ENCODE measurements at regions not wholly inside any gene's neighbourhood (a gene's known extent, or its start where the extent isn't known, plus 50 kb on each side); places are given as distances from the start of the nearest gene placed in this dataset.

GRCh38 chr20:39376788-39377187 is 414.6 kb downstream of the DHX35 start:
- H3K4me3 ChIP-seq (ENCODE audit: low read depth, low read length) = no peak overlapping the region
- no peak for TF ChIP-seq CTCF (conservative IDR thresholded peaks at IDR 0.05; ENCODE audit: low read depth, low read length)
- no peak for DNase-seq (ENCODE audit: low read depth)

- DNase-seq (ENCODE audit: low read depth) = no peak
- H3K4me3 ChIP-seq (ENCODE audit: low read depth, low read length) = no peak overlapping the region
- TF ChIP-seq CTCF (conservative IDR thresholded peaks at IDR 0.05; ENCODE audit: low read depth, low read length) = no peak
Observed at GRCh38 chr20:39364320-39364719, 402.2 kb downstream of the DHX35 start.

GRCh38 chr20:39359981-39360620 is 398.0 kb downstream of the DHX35 start:
- no peak overlapping the region for H3K4me3 ChIP-seq (ENCODE audit: low read depth, low read length)
- no peak for DNase-seq (ENCODE audit: low read depth)
- TF ChIP-seq CTCF (conservative IDR thresholded peaks at IDR 0.05; ENCODE audit: low read depth, low read length) = no peak

DNA sequence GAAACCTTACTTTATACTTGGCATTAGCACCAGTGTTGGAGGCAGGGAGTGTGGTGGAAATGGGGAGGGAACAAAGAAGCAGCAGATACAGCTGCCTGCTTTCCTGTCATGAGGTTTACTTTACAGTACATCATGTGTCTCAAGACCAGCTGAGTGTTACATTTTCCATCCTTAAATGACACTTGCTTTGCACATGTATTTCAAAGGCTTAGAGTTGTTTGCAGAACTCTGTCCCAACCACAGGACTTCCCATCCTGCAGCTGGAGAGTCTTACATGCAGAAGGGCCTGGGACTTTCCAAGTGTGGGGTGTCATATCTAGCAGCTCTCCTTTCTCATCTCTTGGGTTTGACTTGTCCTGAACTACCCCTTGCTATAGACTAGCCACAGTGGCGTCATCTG is 395.9 kb downstream of the DHX35 start:
- H3K4me3 ChIP-seq (ENCODE audit: low read depth, low read length) = no peak overlapping the region
- TF ChIP-seq CTCF (conservative IDR thresholded peaks at IDR 0.05; ENCODE audit: low read depth, low read length) = no peak

DNA sequence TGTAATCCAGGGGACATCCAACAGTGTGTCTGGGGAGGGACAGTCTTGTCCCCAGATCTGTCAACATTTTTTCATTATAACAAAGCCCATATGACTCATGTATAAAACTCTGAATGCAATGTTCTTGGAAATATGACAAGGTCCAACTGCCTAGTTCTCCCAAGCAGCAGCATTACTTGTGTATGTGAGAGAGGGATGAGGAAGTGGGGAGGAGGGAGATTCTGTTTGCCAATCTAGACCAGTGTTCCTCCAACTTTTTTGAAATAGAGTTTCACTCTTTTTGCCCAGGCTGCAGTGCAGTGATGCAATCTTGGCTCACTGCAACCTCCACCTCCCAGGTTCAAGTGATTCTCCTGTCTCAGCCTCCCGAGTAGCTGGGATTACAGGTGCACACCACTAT is 394.8 kb downstream of the DHX35 start:
- TF ChIP-seq CTCF (conservative IDR thresholded peaks at IDR 0.05; ENCODE audit: low read depth, low read length) = no peak
- H3K4me3 ChIP-seq (ENCODE audit: low read depth, low read length) = no peak overlapping the region
- DNase-seq (ENCODE audit: low read depth) = no peak

More for the DNA sequence above, 395.9 kb downstream of the DHX35 start:
- no peak for DNase-seq (ENCODE audit: low read depth)

DNA sequence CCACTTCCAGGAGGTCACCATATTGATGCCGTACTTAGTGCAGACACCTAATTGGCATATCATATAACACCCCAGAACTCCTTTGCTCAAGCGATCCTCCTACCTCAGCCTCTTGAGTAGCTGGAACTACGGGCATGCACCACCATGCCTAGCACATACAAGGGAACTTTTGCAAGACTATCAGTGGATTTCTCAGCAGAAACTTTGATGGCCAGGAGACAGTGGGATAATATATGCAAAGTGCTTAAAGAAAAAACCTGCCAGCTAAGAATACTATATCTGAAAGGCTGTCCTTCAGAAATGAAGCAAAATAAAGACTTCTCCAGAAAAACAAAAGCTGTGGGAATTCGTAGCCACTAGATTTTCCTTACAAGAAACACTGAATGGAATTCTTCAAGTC is 387.1 kb downstream of the DHX35 start:
- no peak for TF ChIP-seq CTCF (conservative IDR thresholded peaks at IDR 0.05; ENCODE audit: low read depth, low read length)
- H3K4me3 ChIP-seq (ENCODE audit: low read depth, low read length) = no peak overlapping the region
- no peak for DNase-seq (ENCODE audit: low read depth)

- DNase-seq (ENCODE audit: low read depth) = no peak
- H3K4me3 ChIP-seq (ENCODE audit: low read depth, low read length) = no peak overlapping the region
- no peak for TF ChIP-seq CTCF (conservative IDR thresholded peaks at IDR 0.05; ENCODE audit: low read depth, low read length)
Observed at GRCh38 chr20:39347626-39348025, 385.5 kb downstream of the DHX35 start.

Measured in epithelial cell of proximal tubule (primary cell).